GM23338 (cell line): ENCODE measurements at regions not wholly inside any gene's neighbourhood (a gene's known extent, or its start where the extent isn't known, plus 50 kb on each side); places are given as distances from the start of the nearest gene placed in this dataset.

Source experiments
- ATAC-seq: fragments of 200-7000 bp; cut with Tn5 transposase; 3 replicates; pipeline ENCODE4 v1.9.1; 2020
- DNase-seq: peaks from one replicate; pipeline ENCODE4 v3.0.0-alpha.2; 2015; ENCODE audit warnings: low spot score
- H2AFZ ChIP-seq: fragments of 200-600 bp; sonication (generic); 2 replicates; pipeline ENCODE4 v1.8.0; 2016; ENCODE audit warnings: antibody characterized with exemption, mild to moderate bottlenecking, moderate library complexity
- H3F3A ChIP-seq: fragments of 200-600 bp; sonication (generic); replicated peaks from 2 replicates; pipeline ENCODE4 v1.8.0; 2017; ENCODE audit warnings: antibody characterized with exemption, mixed run types, low read depth
- H3K27ac ChIP-seq: fragments of 200-600 bp; sonication (generic); 2 replicates; pipeline ENCODE4 v1.6.1; 2016; ENCODE audit warnings: low read depth
- H3K27me3 ChIP-seq: fragments of 200-600 bp; sonication (generic); 2 replicates; pipeline ENCODE4 v1.8.0; 2016; ENCODE audit warnings: mild to moderate bottlenecking, mixed run types, moderate library complexity; ENCODE audit not compliant: insufficient read depth
- H3K36me3 ChIP-seq: fragments of 200-600 bp; sonication (generic); 2 replicates; pipeline ENCODE4 v1.8.0; 2016; ENCODE audit warnings: mild to moderate bottlenecking; ENCODE audit not compliant: insufficient read depth
- H3K4me1 ChIP-seq: fragments of 200-600 bp; sonication (generic); 2 replicates; pipeline ENCODE4 v1.8.0; 2016; ENCODE audit warnings: mild to moderate bottlenecking, moderate library complexity; ENCODE audit not compliant: insufficient read depth
- H3K4me2 ChIP-seq: fragments of 200-600 bp; sonication (generic); 2 replicates; pipeline ENCODE4 v1.7.1; 2017; ENCODE audit warnings: mixed run types
- H3K4me3 ChIP-seq: fragments of 200-600 bp; sonication (generic); 2 replicates; pipeline ENCODE4 v1.6.1; 2016; ENCODE audit warnings: mixed run types
- H3K79me2 ChIP-seq: fragments of 200-600 bp; sonication (generic); replicated peaks from 2 replicates; pipeline ENCODE4 v1.8.0; 2017; ENCODE audit warnings: mild to moderate bottlenecking; ENCODE audit not compliant: insufficient read depth
- H3K9me2 ChIP-seq: fragments of 200-600 bp; sonication (generic); 2 replicates; pipeline ENCODE4 v1.8.0; 2017; ENCODE audit not compliant: insufficient read depth
- H4K20me1 ChIP-seq: fragments of 200-600 bp; sonication (generic); replicated peaks from 2 replicates; pipeline ENCODE4 v1.8.0; 2017; ENCODE audit warnings: mild to moderate bottlenecking; ENCODE audit not compliant: insufficient read depth
- H3K27ac Mint-ChIP-seq: 2 replicates; pipeline ENCODE4 v1.8.0; 2020; ENCODE audit warnings: inconsistent platforms, mild to moderate bottlenecking, moderate library complexity, mixed read lengths
- H3K27me3 Mint-ChIP-seq: 3 replicates; pipeline ENCODE4 v1.8.0; 2022; ENCODE audit warnings: low read depth, mild to moderate bottlenecking, moderate library complexity, mixed read lengths, inconsistent platforms; ENCODE audit not compliant: insufficient read depth, poor library complexity
- H3K36me3 Mint-ChIP-seq: 3 replicates; pipeline ENCODE4 v1.8.0; 2021; ENCODE audit warnings: low read depth, mild to moderate bottlenecking, inconsistent platforms, moderate library complexity, mixed read lengths
- H3K4me1 Mint-ChIP-seq: 3 replicates; pipeline ENCODE4 v1.8.0; 2020; ENCODE audit warnings: mild to moderate bottlenecking, inconsistent platforms, mixed read lengths
- H3K4me3 Mint-ChIP-seq: 3 replicates; pipeline ENCODE4 v1.8.0; 2021; ENCODE audit warnings: moderate library complexity, mild to moderate bottlenecking, inconsistent platforms, mixed read lengths
- H3K9me3 Mint-ChIP-seq: 3 replicates; pipeline ENCODE4 v1.8.0; 2020; ENCODE audit warnings: moderate library complexity, mild to moderate bottlenecking, inconsistent platforms, mixed read lengths
- CREB1 ChIP-seq: fragments of 250-450 bp; sonication (Bioruptor Pico); IDR thresholded peaks from 2 replicates; pipeline ENCODE4 v1.5.0; 2020; ENCODE audit warnings: low read depth, mild to moderate bottlenecking, moderate library complexity
- CTCF ChIP-seq, 2 experiments: fragments of 200-600 bp in 1 of 2; sonication (generic) in 1 of 2; conservative IDR thresholded peaks; 2 replicates each; pipeline versions ENCODE4 v1.5.1 to v1.6.1; 2016 to 2017; ENCODE audit warnings: antibody characterized with exemption in 2 of 2, low read depth in 2 of 2, mild to moderate bottlenecking in 2 of 2, moderate library complexity in 1 of 2
- ETS1 ChIP-seq: IDR thresholded peaks from 2 replicates; pipeline ENCODE4 v1.6.1; 2016; ENCODE audit warnings: antibody characterized with exemption
- EZH2 ChIP-seq: fragments of 200-600 bp; sonication (generic); IDR thresholded peaks from one replicate; pipeline ENCODE4 v1.8.0; 2017; ENCODE audit warnings: antibody characterized with exemption, mild to moderate bottlenecking, low read depth; ENCODE audit not compliant: unreplicated experiment
- EZH2phosphoT487 ChIP-seq: fragments of 200-600 bp; sonication (generic); IDR thresholded peaks from one replicate; pipeline ENCODE4 v1.8.1; 2018; ENCODE audit warnings: antibody characterized with exemption; ENCODE audit not compliant: unreplicated experiment
- JUNB ChIP-seq: IDR thresholded peaks from one replicate; pipeline ENCODE4 v1.6.1; 2016; ENCODE audit warnings: antibody characterized with exemption; ENCODE audit not compliant: unreplicated experiment
- NANOG ChIP-seq: IDR thresholded peaks from 2 replicates; pipeline ENCODE4 v1.6.1; 2016; ENCODE audit warnings: antibody characterized with exemption, borderline replicate concordance
- POLR2AphosphoS5 ChIP-seq: IDR thresholded peaks from 2 replicates; pipeline ENCODE4 v1.6.1; 2016; ENCODE audit warnings: antibody characterized with exemption, low read depth
- REST ChIP-seq: IDR thresholded peaks from one replicate; pipeline ENCODE4 v1.6.1; 2018; ENCODE audit warnings: antibody characterized with exemption; ENCODE audit not compliant: unreplicated experiment
- STAT1 ChIP-seq: IDR thresholded peaks from one replicate; pipeline ENCODE4 v1.6.1; 2016; ENCODE audit warnings: antibody characterized with exemption; ENCODE audit not compliant: unreplicated experiment
- ZNF114 ChIP-seq: fragments of 250-450 bp; sonication (Bioruptor Pico); IDR thresholded peaks from 2 replicates; pipeline ENCODE4 v1.5.0; 2020; ENCODE audit warnings: mild to moderate bottlenecking, moderate library complexity
- ZNF331 ChIP-seq: fragments of 250-450 bp; sonication (Bioruptor Pico); IDR thresholded peaks from 2 replicates; pipeline ENCODE4 v1.5.0; 2020; ENCODE audit warnings: low read depth, mild to moderate bottlenecking, moderate library complexity
- ZNF462 ChIP-seq: fragments of 250-450 bp; sonication (Bioruptor Pico); IDR thresholded peaks from 2 replicates; pipeline ENCODE4 v1.5.0; 2020; ENCODE audit warnings: mild to moderate bottlenecking, moderate library complexity

GRCh38 chr2:198385856-198386255, 581.5 kb downstream of the PLCL1 start:
- no peak for TF ChIP-seq ZNF331 (CRISPR knock-in tag)
- no peak for TF ChIP-seq POLR2AphosphoS5
- no peak for TF ChIP-seq ZNF462
- no peak for TF ChIP-seq REST
- TF ChIP-seq ETS1 = no peak
- TF ChIP-seq CREB1 (CRISPR knock-in tag) = no peak
- no peak for TF ChIP-seq EZH2phosphoT487
- TF ChIP-seq JUNB = no peak
- no peak for TF ChIP-seq EZH2
- no peak for TF ChIP-seq NANOG
- TF ChIP-seq CTCF (conservative IDR thresholded peaks at IDR 0.05; ENCODE audit: low read depth in 2 of 2) = no peak
- TF ChIP-seq STAT1 = no peak
- no peak for TF ChIP-seq ZNF114
- Mint-ChIP-seq H3K9me3 (no peaks in the 10 kb centered on the region), H3K4me1 (no peaks in the 10 kb centered on the region), H3K27me3 (no peaks in the 10 kb centered on the region), H3K36me3 (no peaks in the 10 kb centered on the region), H3K4me3 (no peak overlapping the region), H3K27ac (no peak overlapping the region)
- ATAC-seq = no peak
- H3K36me3 ChIP-seq = no peaks in the 10 kb centered on the region
- no peak for DNase-seq
- H3K4me1 ChIP-seq = no peaks in the 10 kb centered on the region
- H3F3A ChIP-seq = no peaks in the 10 kb centered on the region
- H3K27me3 ChIP-seq = no peaks in the 10 kb centered on the region
- no peak overlapping the region for H3K4me3 ChIP-seq
- H3K9me2 ChIP-seq = no peaks in the 10 kb centered on the region
- no peak overlapping the region for H3K4me2 ChIP-seq
- H3K27ac ChIP-seq = no peak overlapping the region
- H3K79me2 ChIP-seq = no peaks in the 10 kb centered on the region
- no peaks in the 10 kb centered on the region for H4K20me1 ChIP-seq
- H2AFZ ChIP-seq = no peak overlapping the region
